Stimulated activated CD4-positive, alpha-beta T cell treated with anti-CD3 and anti-CD28 coated beads, Interleukin-1b, Interleukin-23, amount 100 ng/mL, for 4 hours (primary cell): ENCODE measurements at regions not wholly inside any gene's neighbourhood (a gene's known extent, or its start where the extent isn't known, plus 50 kb on each side); places are given as distances from the start of the nearest gene placed in this dataset.
A peak's percentile ranks its signal among the peaks of the same experiment; 100 is the strongest.

Experiments
- DNase-seq, 2 donors: peaks; one replicate each; pipeline ENCODE4 v3.0.0-alpha.2; 2020; ENCODE audit warnings: low read depth in 2 of 2

DNA sequence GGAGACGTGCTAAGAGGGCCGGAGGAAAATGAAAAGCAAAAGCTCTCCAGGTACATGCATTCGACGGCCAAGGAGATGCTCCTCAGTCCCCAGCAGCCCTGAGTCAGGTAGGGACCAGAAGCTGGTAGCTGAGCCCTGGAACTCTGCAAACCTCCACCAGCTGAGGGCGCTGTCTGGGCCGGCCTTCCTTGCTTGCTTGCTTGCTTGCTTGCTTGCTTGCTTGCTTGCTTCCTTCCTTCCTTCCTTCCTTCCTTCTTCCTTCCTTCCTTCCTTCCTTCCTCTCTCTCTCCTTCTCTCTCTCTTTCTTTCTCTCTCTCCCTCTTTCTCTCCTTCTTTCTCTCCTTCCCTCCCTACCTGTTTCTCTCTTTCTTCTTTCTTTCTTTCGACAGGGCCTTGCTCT is 94.6 kb upstream of the RASGRF1 start:
- DNase-seq: peak in 1 of 2 donors; percentile 14

DNA sequence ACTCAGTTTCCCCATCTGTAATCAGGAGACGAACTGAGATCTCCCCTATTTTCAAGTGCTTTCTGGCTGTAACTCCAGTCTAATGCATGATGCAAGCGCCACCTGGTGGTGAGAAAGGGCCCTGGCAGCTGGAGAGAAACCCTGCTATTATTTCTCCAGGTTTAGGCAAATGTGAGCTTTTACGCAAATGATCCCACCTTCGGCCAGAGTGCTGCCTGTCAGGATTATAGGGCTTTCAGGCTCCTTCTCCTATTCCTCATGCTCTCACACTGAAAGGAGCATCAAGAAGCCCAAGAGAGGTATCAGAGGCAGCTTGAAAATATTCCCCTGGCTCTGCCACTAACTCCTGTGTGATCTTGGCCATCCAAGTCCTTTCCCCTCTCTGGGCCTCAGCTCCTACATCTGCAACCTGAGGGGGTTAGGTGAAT is 93.9 kb upstream of the RASGRF1 start:
- peak; percentile 53 to 58 for DNase-seq

DNA sequence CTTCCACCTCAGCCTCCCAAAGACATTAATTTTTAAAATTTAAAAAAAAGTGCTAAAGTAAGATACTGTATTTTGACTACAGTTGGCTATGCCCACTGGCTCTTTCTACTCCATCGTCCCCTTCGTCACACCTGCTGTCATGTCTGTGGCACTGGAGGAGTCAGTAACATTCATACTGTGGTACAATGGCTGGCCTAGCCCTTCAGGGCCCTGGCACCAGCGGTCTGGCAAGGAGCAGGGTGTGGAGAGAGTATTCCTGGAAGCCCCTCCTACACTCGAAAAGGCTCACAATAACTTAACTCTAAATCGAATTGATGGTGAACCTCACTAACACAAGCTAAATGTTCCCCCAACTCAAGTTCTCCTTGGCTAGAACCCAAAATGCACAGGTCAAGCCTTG is 89.7 kb upstream of the RASGRF1 start:
- DNase-seq: no peak

DNA sequence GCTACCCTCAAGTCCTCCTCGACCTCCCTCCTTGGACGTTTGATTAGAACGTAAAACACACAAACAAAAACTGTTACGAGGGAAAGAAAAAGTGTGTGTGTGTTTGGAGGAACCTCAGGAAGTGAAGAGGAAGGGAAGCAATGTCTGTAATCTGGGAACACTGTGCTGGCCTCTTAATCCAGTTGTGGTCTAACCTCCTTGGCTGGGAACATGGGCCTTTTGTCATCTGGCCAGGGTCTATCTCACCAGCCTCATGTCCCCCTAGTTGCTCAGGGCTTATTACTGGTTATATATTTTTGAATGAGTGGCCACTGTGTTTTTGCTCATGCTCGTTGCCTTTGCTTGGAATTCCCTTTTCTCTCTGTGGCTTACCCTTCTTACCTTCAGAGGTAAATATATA is 89.0 kb upstream of the RASGRF1 start:
- no peak for DNase-seq

DNA sequence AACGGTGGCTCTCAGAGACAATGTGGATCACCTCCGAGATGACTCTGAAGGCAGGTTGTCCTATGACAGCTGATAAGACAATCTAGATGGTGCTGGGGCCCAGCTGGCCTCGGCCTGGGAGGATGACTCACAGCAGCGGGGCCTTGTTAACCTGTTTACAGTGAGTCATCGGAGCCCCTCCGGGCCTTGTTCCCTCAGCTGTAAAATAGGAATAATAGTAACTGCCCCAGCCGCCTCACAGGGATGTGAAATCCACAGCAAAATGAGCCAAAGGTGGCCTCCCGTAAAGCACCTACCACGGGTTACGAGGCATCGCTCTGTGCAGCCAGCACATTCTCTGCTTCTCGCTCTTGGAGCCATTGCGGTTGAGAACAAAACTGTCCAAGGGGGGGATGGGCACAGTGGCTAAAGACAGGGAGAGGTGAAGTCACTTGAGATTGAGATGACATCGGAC is 88.6 kb upstream of the RASGRF1 start:
- DNase-seq: no peak

DNA sequence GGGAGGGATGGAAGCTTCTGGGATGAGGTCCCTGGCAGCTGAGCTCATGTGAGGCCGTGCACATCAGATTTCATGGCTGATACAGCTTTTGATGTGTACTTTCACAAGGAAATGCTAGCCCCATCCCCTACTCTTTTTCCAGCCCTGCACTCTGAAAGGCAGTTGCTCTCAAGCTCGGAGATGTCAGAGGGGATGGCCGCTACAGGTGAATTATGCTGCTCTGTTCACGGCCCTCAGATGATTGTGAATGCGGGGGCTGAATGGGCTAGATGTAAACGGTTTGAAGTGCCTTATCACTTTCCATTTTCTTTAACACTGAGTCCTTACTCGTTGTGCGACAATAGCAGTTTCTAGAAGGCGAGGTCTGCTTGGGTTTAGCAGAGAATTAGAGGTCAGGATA is 88.0 kb upstream of the RASGRF1 start:
- DNase-seq: no peak

DNA sequence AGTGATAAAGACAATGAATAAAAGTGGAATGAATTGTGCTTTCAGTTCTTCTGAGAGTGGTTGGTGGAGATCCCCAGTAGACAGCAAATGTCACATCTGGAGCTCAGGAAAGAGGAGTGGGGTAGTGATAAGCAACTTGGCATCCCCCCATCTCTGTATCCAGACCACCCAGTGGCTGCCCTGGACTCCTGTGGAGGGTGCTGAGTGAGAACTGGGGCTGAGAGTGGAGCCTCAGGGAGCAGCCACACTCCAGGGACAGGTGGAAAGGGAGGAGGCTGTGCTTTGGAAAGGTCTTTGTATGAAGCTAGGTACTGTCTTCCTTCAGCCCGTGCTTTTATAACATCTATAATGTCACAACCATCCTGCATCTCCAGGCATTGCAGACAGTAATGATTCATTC is 85.6 kb upstream of the RASGRF1 start:
- no peak for DNase-seq

DNA sequence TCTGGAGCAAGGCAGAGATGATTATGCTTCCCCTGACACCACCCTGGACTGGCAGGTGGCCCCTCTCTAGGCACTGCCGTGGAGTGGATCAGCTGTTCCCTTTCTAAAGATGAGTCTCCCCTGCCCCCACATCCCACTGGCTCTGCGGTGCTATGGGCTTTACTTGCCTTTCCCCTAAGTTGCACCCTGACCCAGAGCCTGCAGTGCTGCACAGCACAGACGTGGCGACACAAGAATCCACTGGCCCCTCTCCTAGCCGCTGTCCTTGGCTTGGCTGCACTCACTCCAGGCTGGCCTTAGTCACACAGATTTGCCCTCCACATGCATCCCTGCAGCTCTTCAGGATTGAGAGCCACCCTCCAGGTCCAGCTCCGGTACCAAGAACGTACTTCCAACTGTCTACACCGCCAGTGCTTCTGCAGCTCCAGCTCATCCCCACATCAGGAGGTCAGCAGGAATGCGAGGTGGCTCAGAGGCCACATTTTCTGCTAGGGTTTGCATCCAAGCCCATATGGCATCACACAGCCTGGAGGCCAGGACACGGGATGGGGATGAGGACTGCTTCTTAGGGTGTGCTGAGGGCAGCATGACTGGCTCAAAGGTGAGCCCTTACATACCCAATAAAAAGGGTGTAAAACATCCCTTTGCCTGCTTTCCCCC is 82.4 kb upstream of the RASGRF1 start:
- no peak for DNase-seq

DNA sequence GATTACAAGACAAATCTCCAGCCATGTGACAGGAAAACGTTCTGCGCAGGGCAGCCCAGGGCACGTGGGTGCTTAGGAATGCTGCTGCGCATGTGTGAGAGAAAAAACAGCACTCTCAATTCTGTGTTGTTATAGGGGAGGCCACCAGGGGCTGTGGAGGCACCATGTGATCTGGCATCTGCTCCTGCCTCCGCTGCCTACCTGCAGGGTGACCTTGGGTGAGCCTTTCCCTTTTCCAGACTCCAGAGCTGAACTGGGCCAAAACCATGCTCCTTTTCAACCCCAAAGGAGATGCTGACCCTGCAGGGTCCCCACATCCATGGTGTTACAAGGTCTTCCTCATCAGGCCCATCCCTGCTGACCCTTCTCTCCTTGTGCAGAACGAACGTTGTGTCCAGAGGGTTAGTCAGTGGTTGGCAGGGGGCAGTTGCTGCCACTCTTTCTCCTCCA is 81.5 kb upstream of the RASGRF1 start:
- no peak for DNase-seq

DNA sequence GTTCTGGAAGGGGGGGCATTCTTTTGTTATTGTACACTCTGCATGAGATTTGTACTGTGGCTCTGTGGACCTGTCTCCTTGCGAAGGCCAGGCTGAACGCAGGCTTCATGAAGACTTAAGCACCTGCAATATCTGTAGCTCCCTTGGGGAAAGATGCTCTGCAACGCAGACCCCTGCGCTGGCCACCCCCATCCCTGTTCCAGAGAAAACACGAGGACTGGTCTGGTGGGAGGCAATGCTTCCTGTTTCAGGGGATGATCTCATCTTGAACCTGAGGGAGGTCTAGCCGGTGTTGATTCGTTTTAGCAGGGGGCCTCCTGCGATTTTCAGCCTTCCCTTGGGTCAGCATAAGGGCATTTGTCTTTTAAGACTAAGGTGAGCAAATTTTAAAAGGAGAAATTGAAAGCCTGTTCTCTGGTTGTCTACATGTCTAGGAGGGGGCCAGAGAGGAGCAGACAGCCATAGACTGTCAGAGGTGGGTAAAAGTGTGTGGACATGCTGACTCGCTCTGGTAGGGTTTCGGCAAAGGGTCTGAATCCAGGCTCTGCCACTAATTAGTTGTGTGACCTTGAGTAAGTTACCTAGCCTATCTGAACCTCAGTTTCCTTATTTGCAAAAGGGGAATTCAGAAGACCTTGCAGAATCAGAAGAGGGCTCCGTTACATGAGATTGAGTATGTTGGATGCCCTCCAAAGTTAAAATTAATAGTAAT is 80.9 kb upstream of the RASGRF1 start:
- DNase-seq: no peak

DNA sequence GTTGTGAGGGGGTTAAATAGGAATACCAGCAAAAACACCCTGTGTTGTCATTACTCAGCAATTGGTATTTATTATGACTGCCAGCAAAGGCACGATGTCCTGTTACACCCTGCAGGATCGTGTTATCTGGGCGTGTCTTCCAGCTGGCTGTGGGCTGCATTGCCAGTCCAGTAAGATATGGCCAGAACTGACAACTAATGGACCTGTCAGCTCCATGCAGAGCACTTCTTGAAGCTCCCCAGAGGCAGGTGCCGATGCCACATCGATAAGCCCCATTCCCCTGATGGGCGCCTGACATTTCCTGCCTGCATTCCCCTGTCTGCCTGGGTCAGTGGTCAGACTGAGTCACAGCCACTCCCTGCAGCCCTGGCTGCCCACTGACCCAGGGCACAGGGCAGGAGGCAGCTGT is 79.7 kb upstream of the RASGRF1 start:
- no peak for DNase-seq

DNA sequence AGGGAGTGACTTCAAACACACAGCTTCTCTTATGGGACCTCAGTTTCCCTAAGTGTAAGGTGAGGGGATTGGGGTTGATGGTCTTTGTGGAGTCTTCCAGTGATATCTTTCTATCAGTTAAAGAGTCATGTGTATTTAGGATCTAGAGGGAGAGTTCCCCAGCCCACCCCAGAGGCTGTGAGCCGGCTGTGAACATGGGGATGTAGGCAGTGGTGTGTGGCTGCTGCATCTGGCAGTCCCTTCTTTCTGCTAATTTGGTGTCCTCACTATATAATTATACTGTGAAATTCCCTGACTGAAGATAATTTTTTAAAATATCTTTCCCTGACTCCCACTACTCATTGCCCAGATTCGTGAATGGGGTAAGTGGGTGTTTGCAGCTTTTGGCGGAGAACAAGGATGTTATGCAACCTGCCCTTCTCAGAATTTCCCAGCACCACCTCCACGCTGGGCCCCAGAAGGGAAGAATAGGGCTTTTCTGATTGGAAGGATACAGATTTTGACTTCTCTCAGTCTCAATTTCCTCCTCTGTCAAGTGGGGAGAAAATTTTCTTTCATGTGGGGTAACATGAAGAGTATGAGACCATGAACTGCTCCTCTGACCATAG is 79.0 kb upstream of the RASGRF1 start:
- DNase-seq: no peak

DNA sequence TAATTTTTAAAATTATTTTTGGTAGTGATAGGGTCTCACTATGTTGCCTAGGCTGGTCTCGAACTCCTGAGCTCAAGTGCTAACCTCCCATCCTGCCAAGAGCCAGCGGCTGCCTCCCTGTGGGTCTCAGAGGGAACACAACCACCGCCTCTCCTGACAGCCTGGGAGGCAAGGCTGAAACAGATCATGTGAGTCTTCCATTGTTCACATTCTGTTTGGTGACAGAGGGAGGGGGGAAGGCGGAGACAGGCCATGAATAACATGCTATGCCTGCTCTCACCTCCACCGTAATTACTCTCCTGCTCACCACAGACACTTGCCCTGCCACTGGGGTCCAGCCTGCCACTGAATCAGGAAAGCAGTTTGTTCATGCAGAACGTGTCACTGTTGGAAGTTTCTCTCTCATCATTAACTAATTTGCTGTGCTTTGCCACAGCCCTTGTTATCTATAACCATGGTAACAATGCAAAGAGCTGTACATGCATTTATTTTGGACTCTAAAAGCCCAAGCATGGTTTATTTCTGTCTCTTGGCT is 78.4 kb upstream of the RASGRF1 start:
- no peak for DNase-seq

DNA sequence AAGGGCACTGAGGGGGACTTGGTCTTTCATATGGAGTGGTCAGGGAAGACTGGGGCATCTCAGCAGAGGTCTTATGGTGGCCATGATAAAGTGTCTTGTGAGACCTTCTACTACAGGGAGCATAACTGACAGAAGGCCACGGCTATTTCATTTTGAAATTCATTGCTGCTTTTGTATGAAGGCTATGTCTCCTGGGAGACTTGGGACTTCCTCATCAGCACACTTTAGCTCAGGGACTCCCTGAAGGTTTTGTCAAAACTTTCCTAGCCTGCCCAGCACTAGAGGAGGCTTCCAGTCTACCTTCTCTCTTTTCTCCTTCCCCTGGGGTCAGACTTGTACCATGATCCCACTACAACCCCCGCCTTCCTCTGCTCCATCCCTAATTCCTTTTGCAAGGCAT is 77.2 kb upstream of the RASGRF1 start:
- no peak for DNase-seq

DNA sequence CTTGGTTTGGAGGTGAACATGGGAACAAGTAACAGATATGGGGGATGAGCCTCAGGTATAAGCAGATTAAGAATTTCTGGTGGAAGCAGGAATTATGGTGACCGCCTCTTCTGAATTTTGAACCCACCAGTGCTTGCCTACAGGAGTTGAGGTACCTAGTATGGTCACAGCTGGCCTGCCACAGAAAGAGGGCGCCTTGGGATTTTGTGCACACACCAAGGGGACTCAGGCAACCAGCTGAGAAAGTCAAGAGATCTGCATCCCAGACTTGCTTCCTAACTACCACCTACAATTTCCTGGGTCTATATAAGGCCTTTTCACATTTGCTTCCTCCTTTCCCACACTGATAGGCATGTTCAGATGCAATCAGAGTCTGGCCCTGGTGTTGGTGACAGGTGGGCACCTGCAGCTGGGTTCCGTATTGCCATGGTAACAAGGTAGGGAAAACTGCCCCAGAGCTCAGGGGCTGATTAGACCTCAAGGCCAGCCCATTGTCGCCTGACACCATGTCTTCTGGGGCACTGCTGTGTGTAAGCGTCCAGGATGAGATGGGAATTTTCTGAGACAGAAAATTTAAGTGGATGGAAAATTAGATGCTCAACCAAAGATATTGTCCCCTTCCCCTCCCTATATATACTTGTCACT is 75.9 kb upstream of the RASGRF1 start:
- no peak for DNase-seq

DNA sequence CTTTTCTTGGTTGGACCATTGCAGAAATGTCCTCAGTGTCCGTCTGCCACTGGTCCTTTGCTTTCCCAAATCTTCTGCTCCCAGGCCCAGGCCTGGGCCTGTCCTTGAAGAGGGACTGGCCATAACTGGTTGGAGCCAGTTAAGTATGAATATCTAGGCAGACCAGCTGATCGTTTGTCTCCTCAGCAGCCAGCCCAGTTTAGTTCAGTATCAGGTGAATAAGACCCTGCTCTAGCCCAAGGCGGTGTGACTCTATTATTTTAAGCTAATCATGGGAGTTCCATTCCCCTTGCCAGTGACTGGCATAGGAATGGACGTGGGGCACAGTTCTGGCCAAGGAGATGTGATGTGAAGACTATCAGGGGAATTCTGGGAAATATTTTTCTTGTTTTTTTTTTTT is 73.9 kb upstream of the RASGRF1 start:
- no peak for DNase-seq

DNA sequence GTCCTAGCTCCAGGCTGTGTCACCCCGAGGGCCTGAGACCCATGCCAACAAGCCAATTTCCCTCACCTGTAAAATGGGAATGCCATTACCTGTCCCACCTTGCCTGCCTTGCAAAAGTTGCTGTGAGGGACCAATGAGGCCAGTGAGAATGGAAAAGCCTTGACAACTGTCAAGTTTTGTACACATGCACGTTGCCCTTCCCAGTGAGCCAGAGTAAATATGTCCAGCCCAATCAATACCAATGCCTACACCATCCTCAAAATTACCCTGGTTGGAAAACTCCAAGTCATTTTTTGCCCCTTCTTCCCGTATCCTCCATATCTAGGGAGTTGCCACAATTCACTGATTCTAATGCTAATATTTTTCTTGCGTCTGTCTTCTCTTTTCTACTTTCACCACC is 73.5 kb upstream of the RASGRF1 start:
- no peak for DNase-seq

DNA sequence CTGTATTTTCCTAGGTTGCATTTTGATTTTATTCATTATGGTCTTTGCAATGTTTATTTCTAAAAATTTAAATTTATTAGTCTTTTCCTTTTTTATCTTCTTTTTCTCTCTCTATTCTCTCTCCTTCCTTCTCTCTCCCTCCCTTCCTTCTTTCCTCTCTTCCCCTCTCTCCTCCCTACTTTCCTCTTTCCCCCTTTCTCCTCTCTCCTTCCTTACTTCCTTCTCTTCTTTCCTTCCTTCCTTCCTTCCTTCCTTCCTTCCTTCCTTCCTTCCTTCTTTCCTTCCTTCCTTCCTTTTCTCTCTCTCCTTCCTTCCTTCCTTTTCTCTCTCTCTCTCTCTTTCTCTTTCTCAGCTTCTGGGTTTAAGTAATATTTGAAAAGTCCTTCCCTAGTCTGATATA is 72.8 kb upstream of the RASGRF1 start:
- no peak for DNase-seq

DNA sequence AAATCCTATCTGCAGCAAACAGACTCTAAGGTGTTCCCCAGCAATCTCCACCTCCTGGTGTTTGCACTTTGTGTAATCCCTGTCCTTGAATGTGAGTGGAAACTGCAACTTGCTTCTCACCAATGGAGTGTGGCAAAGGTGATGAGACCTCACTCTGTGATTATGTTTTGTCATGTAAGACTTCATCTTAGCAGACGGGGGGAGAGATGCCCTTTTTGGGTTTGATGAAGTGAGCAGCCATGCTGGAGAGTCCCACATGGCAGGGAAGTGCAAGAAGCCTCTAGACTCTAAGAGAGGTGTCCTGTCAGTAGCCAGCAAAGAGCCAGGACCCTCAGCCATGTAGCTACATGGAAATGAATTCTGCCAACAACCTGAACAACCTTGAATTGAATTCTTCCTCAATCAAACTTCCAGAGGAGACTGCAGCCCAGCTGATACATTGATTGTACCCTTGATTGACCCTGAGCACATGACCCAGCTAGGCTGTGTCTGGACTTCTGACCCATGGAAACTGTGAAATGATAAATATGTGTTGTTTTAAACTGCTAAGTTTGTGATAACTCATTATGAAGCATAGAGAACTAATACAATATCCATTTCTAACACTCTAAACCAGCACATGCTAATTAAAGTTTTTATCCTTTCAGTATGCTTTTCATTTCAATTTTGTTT is 71.4 kb upstream of the RASGRF1 start:
- DNase-seq: no peak

DNA sequence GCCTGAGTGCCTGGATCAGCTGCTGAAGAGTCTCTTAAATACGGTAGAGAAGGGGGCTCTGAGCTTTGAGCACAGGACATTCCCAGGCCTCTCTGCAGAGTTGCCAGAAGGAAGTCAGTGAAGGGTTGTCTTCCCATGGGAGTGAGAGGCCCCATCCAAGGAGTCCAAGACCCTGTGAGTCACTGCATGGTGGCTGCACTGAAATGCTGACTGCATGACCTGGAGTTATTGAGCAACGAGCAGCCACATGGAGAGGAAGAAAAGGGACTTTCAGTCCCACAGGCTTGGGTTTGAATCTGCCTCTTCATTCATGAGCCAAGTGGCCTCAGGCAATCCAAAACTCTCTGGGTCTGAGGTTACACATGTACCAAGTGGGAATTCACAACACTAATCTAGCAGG is 69.6 kb upstream of the RASGRF1 start:
- DNase-seq: no peak

DNA sequence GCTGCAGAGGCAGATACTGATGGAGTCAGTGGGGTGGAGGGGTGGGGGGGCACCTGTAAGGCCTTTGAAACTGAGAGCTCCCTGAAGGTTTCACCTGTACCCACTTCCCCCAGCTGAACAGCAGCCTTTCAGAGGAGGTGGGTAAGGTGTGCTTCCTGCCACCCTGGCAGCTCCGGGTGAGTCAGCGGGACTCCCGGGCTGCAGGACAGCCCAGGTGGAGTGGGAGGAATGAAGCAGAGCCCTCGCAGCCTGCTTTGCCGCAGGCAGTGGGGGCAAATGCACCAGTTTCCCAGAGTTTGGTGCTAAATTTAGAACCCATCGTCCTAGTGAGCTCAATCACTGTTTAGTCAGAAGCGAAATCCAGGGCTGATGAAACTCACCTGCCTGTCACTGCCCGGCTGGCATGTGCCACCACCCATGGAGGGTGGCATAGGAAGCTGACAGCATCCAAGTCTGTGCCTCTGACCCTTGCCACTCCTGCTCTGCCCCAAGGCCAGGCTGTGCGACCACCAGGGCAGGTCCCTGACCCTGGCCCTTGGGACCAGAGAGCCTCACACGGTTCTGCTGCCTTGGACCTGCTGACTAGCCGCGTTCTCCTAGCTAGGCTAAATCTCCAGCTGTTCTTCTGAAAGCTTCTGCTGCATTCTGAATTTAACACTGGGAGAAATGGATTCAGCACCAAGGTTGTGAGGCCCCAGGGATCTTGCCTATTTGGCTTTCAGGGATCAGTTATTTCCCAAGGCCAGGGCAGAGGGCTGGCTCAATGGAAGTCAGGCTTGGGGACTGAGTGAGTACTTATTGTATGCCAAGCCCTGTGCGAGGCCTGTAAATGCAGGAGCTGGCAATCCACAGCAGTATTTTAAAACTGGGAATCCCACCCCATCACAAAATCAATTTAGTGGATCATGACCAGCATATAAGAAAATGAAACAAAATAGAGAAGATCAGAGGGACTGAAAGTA is 67.3 kb upstream of the RASGRF1 start:
- DNase-seq: no peak
